Globus pallidus (tissue), 1 donor: ENCODE measurements at regions not wholly inside any gene's neighbourhood (a gene's known extent, or its start where the extent isn't known, plus 50 kb on each side); places are given as distances from the start of the nearest gene placed in this dataset.

ENCODE experiments used
- DNase-seq: peaks from one replicate; pipeline ENCODE4 v3.0.0-alpha.2; 2015; ENCODE audit warnings: low spot score

- DNase-seq, result no peak
Observed at GRCh38 chr6:47932575-47932974, 150.7 kb downstream of the OPN5 start.

GRCh38 chr6:47924001-47924400, 142.2 kb downstream of the OPN5 start:
- DNase-seq, result no peak

- DNase-seq, result peak; percentile 90
Observed at GRCh38 chr6:47922391-47922790, 140.6 kb downstream of the OPN5 start.

- no peak for DNase-seq
Observed at GRCh38 chr6:47919875-47920274, 138.0 kb downstream of the OPN5 start.

- no peak for DNase-seq
Observed at GRCh38 chr6:47917811-47918210, 136.0 kb downstream of the OPN5 start.

- no peak for DNase-seq
Observed at GRCh38 chr6:47917202-47917601, 135.4 kb downstream of the OPN5 start.

GRCh38 chr6:47915017-47915416, 133.2 kb downstream of the OPN5 start:
- no peak for DNase-seq

GRCh38 chr6:47908271-47908670, 126.4 kb downstream of the OPN5 start:
- no peak for DNase-seq

- no peak for DNase-seq
Observed at GRCh38 chr6:47905717-47906116, 123.9 kb downstream of the OPN5 start.

GRCh38 chr6:47897247-47897646, 115.4 kb downstream of the OPN5 start:
- no peak for DNase-seq

GRCh38 chr6:47890326-47890875, 108.6 kb downstream of the OPN5 start:
- peak; percentile 24 for DNase-seq

GRCh38 chr6:47879015-47879414, 97.2 kb downstream of the OPN5 start:
- no peak for DNase-seq
